ENCODE measurements at regions not wholly inside any gene's neighbourhood (a gene's known extent, or its start where the extent isn't known, plus 50 kb on each side); places are given as distances from the start of the nearest gene placed in this dataset.

DNA sequence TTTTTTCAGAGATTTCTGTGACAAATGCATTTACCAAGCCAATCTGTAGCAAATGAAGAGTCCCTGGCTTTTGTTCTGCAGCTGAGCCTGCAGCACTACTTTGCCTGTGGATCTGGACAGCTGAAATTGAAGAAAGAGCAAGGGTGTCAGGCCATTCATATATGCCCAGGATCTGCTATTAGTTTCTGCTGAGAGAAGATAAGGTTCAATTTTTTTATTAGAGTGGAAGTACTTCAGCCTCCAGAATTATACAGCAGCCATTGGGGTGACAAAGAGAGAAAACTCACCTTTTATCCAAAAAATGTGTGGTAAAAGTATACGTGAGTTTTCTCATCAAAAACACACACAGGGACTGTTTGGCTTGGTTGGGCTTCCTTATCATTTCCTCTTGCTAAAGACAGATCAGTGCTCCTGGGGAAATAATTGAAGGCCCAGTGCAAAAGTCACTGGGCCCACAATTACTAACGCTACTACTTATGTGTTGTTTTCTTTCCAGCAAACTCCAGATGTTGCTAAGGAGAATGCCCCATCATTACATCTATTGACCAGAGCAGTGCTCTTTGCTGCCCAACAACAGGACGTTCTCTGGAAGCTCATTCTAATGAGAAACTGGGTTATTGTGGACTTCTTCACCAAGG, 138.6 kb downstream of the CEMIP2 start:
- no peaks in the 10 kb centered on the region for H3K27me3 ChIP-seq (ENCODE audit: control insufficient read depth in 2 of 2, insufficient read depth in 2 of 2, low read length in 2 of 2)
- no peaks in the 10 kb centered on the region for H3K9me3 ChIP-seq (replicated peaks; ENCODE audit: control insufficient read depth, insufficient read depth, low read length)
- TF ChIP-seq, protein P1, sequence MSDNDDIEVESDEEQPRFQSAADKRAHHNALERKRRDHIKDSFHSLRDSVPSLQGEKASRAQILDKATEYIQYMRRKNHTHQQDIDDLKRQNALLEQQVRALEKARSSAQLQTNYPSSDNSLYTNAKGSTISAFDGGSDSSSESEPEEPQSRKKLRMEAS (IDR thresholded peaks at IDR 0.05; ENCODE audit: insufficient read depth, insufficient read length) = no peak
- TF ChIP-seq EZH2 (IDR thresholded peaks at IDR 0.05; ENCODE audit: borderline replicate concordance, low read depth, low read length, severe bottlenecking) (no peak), GATA2 (IDR thresholded peaks at IDR 0.05; ENCODE audit: insufficient read depth, insufficient read length, low read depth, low read length) (no peak), POLR2AphosphoS5 (IDR thresholded peaks at IDR 0.05; ENCODE audit: insufficient read depth, low read depth, low read length) (no peak), POLR2A (IDR thresholded peaks at IDR 0.05; ENCODE audit: low read depth, low read length) (no peak), FOS (IDR thresholded peaks at IDR 0.05; ENCODE audit: borderline replicate concordance, insufficient read depth, low read length) (no peak)
- TF ChIP-seq, protein P2, sequence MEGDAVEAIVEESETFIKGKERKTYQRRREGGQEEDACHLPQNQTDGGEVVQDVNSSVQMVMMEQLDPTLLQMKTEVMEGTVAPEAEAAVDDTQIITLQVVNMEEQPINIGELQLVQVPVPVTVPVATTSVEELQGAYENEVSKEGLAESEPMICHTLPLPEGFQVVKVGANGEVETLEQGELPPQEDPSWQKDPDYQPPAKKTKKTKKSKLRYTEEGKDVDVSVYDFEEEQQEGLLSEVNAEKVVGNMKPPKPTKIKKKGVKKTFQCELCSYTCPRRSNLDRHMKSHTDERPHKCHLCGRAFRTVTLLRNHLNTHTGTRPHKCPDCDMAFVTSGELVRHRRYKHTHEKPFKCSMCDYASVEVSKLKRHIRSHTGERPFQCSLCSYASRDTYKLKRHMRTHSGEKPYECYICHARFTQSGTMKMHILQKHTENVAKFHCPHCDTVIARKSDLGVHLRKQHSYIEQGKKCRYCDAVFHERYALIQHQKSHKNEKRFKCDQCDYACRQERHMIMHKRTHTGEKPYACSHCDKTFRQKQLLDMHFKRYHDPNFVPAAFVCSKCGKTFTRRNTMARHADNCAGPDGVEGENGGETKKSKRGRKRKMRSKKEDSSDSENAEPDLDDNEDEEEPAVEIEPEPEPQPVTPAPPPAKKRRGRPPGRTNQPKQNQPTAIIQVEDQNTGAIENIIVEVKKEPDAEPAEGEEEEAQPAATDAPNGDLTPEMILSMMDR (IDR thresholded peaks at IDR 0.05; ENCODE audit: extremely low read depth in 1 of 2, insufficient read depth in 1 of 2, low read depth in 1 of 2, low read length in 2 of 2) = no peak
- H2AFZ ChIP-seq (ENCODE audit: low read depth, low read length) = no peak overlapping the region
- H3K4me1 ChIP-seq (ENCODE audit: control insufficient read depth, extremely low read depth, insufficient read depth, low read length) = peaks cover 20% of the 10 kb centered on the region
- BruUV-seq (replicated peaks) = no TSS peak
- intact Hi-C loops (cut with micrococcal nuclease) = loop anchor here (1.0 to 2.0 kb wide), 2 partner anchors 18 to 281 kb away; partner anchors contain the start of genes ABHD17B and C9orf85
- no peaks in the 10 kb centered on the region for H3K79me2 ChIP-seq (ENCODE audit: control insufficient read depth, insufficient read depth, low read length)
- no peak overlapping the region for H3K27ac ChIP-seq (ENCODE audit: insufficient read depth, low read depth, low read length)
- ChIA-PET CTCF (interaction anchor here (1.0 to 3.9 kb wide), 7 partner anchors 9 to 990 kb away, joined by 3 to 41 read pairs (median 5); no protein-coding TSS in a partner anchor), POLR2A (no interaction called here)
- no peak overlapping the region for H3K4me2 ChIP-seq (ENCODE audit: insufficient read depth, low read length)
- no peaks in the 10 kb centered on the region for H3K36me3 ChIP-seq (ENCODE audit: control insufficient read depth in 2 of 2, extremely low read depth in 1 of 2, insufficient read depth in 2 of 2, low read length in 2 of 2)
- dilution Hi-C loops (cut with MboI; ENCODE audit: extremely low pct_ligation_motif_present, low sequenced_read_pairs) = no loop called here
- DNase-seq (ENCODE audit: low read depth, low spot score) (peak; percentile 58), FAIRE-seq (no peak)
- H3K4me3 ChIP-seq (replicated peaks in 1 of 3; ENCODE audit: insufficient read depth in 1 of 3, low read depth in 1 of 3, low read length in 3 of 3) = no peak overlapping the region
- H4K20me1 ChIP-seq (replicated peaks; ENCODE audit: control insufficient read depth, extremely low read depth, insufficient read depth, low read length) = no peaks in the 10 kb centered on the region
- H3K9me1 ChIP-seq (replicated peaks; ENCODE audit: control insufficient read depth, extremely low read depth, insufficient read depth, low read length) = no peaks in the 10 kb centered on the region
- H3K9ac ChIP-seq (replicated peaks; ENCODE audit: extremely low read depth, insufficient read depth, low read length) = no peak overlapping the region

Data from endothelial cell of umbilical vein (primary cell).